ENCODE measurements at regions not wholly inside any gene's neighbourhood (a gene's known extent, or its start where the extent isn't known, plus 50 kb on each side); places are given as distances from the start of the nearest gene placed in this dataset.
"Not testable (repeated sequence)": the region's sequence is repeated elsewhere in the genome, so short reads cannot be mapped to it uniquely, and the experiment has no call there.

DNA sequence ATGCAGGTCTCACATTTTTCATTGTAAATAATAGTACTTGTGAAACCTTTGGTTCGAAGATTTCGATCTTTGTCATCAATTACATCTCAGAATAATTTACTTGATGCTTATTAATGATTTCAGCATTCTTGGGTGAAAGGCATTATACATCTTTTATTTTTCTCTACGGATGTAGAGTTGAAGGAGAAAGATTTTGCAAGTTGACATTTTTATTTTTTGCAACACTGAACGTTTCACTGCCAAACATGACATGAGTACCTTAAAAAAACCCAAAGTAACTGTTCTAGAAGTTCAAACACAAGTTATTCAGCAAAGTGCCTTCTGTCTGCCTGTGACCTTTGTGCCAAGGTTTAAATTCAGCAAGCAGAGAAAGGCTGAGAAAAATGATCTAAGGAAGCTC, 97.3 kb upstream of the SGK1 start:
- TF ChIP-seq, protein P1, sequence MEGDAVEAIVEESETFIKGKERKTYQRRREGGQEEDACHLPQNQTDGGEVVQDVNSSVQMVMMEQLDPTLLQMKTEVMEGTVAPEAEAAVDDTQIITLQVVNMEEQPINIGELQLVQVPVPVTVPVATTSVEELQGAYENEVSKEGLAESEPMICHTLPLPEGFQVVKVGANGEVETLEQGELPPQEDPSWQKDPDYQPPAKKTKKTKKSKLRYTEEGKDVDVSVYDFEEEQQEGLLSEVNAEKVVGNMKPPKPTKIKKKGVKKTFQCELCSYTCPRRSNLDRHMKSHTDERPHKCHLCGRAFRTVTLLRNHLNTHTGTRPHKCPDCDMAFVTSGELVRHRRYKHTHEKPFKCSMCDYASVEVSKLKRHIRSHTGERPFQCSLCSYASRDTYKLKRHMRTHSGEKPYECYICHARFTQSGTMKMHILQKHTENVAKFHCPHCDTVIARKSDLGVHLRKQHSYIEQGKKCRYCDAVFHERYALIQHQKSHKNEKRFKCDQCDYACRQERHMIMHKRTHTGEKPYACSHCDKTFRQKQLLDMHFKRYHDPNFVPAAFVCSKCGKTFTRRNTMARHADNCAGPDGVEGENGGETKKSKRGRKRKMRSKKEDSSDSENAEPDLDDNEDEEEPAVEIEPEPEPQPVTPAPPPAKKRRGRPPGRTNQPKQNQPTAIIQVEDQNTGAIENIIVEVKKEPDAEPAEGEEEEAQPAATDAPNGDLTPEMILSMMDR (IDR thresholded peaks at IDR 0.05; ENCODE audit: low read depth, low read length, missing control alignments) = no peak

DNA sequence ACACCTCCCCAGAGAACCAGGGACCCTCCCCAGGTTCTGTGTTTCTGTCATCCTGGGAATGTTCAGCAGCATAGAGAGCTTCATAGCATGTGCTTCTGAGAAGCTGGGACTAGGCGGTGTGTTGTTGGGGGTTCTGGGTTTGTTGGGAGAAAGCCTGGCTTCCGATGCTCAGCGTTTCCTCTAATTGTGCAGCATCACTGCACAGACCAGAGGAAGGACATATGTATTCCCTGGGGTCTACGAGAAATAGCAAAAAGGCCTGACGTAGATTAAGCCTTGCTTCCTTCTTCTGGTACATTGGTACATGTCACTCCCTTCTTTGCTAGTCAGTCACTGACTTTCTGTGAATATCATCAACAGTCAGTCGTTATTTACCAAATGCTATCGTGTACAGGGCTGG, 96.9 kb upstream of the SGK1 start:
- no peak overlapping the region for H3K4me3 ChIP-seq (replicated peaks; ENCODE audit: low read depth, low read length)
- DNase-seq (ENCODE audit: extremely low read depth, low read depth) = no peak
- TF ChIP-seq, protein P1 (IDR thresholded peaks at IDR 0.05; ENCODE audit: low read depth, low read length, missing control alignments) = no peak

More for the DNA sequence above, 97.3 kb upstream of the SGK1 start:
- no peak overlapping the region for H3K4me3 ChIP-seq (replicated peaks; ENCODE audit: low read depth, low read length)
- DNase-seq (ENCODE audit: extremely low read depth, low read depth) = no peak

DNA sequence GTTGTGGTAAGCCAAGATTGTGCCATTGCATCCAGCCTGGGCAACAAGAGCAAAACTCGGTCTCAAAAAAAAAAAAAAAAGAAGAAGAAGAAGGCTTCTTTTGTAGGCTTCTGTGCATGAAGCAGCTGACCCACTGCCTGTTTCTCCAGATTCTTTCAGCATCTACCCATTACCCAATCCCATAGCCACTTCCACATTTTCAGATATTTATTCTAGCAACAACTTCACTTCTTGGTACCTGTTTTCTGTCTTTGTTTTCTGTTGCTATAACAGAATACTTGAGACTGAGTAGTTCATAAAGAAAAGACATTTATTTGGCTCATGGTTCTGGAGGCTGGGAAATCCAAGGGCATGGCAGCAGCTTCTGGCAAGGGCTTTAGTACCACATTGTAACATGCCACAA, 95.3 kb upstream of the SGK1 start:
- TF ChIP-seq, protein P1 (IDR thresholded peaks at IDR 0.05; ENCODE audit: low read depth, low read length, missing control alignments) = no peak
- no peak for DNase-seq (ENCODE audit: extremely low read depth, low read depth)
- no peak overlapping the region for H3K4me3 ChIP-seq (replicated peaks; ENCODE audit: low read depth, low read length)

DNA sequence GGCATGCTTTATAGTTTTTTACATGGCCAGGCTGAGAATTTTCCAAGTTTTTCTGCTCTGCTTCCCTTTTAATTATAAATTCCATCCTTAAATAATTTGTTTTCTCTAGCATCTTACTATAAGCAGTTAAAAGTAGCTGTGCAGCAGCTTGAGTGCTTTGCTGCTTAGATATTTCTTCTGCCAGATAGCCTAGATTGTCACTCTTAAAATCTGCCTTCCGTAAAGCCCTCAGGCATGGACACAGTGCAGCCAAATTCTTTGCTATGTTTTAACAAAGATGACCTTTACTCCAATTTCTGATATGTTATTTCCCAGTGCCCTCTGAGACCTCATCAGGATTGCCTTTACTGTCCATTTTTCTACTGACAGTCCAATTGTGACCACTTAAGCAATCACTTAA, 92.6 kb upstream of the SGK1 start:
- TF ChIP-seq, protein P1 (IDR thresholded peaks at IDR 0.05; ENCODE audit: low read depth, low read length, missing control alignments) = no peak
- DNase-seq (ENCODE audit: extremely low read depth, low read depth) = no peak
- H3K4me3 ChIP-seq (replicated peaks; ENCODE audit: low read depth, low read length) = no peak overlapping the region

DNA sequence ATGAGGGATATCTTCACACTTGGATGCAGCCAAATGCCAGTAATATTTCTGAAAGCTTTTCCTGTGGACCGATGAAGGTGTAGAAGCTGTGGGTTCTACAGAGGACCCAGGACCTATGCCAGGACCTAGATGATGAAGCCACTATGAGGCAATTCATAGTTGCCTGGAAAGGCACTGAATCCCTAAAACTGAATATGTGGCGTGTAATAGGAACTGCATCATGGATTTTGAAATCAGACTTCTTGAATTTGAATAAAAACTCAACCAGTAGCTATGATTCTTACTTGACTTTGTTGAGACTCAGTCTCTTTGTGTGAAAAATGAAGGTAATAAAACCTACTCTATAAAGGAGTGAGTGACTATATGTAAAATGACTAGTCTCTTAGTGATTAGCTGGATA, 89.9 kb upstream of the SGK1 start:
- no peak for DNase-seq (ENCODE audit: extremely low read depth, low read depth)
- TF ChIP-seq, protein P1 (IDR thresholded peaks at IDR 0.05; ENCODE audit: low read depth, low read length, missing control alignments) = no peak
- H3K4me3 ChIP-seq (replicated peaks; ENCODE audit: low read depth, low read length) = no peak overlapping the region

DNA sequence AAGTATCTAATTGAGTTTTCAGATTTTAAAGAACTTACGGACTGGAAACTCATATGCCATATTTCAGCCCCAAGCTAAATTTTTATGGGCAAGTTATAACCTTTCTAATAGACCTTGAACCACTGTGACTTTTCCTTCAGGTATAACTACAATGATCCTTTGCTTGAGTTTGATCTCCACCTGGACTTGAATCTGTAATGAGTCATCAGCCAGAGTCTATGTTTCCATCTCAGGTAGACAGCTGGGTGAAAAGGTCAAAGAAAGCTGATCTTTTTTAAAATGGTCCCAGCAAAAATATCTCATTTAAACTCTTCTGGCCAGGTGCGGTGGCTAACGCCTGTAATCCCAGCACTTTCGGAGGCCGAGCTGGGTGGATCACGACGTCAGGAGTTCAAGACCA, 88.4 kb upstream of the SGK1 start:
- DNase-seq (ENCODE audit: extremely low read depth, low read depth) = no peak
- H3K4me3 ChIP-seq (replicated peaks; ENCODE audit: low read depth, low read length) = no peak overlapping the region
- TF ChIP-seq, protein P1 (IDR thresholded peaks at IDR 0.05; ENCODE audit: low read depth, low read length, missing control alignments) = no peak

DNA sequence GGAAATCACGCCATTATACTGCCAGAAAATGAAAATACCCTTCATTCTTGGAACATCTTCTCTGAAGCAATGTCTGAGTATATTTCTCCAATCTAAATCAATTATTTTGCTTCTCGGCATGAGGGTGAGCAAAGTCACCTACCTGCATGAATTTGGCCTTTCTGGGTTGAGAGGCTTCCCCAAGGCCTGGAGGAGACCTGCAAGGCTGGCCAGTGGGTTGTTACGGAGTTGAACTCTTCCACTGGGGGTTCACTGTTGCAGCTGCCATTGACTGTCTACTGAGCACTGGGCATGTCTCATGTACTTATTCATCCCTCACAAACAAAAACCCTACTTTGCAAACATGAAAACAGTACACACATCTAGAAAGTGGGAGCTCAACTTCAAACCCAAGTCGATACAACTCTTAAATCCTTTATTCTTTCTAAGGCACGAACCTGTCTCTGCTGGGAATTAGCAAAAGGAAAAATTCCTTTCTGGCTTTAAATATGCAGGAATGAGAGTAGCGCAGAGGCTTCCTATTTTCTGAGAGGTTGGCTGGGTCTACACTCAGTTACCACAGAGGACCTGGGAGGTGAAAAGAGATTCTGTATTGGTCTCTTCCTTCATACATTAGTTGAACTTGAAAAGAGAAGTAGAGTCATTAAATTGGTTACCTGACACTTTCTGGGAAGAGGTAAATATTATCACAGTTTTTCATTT, 87.6 kb upstream of the SGK1 start:
- DNase-seq (ENCODE audit: extremely low read depth, low read depth) = no peak
- no peak overlapping the region for H3K4me3 ChIP-seq (replicated peaks; ENCODE audit: low read depth, low read length)
- TF ChIP-seq, protein P1 (IDR thresholded peaks at IDR 0.05; ENCODE audit: low read depth, low read length, missing control alignments) = no peak

DNA sequence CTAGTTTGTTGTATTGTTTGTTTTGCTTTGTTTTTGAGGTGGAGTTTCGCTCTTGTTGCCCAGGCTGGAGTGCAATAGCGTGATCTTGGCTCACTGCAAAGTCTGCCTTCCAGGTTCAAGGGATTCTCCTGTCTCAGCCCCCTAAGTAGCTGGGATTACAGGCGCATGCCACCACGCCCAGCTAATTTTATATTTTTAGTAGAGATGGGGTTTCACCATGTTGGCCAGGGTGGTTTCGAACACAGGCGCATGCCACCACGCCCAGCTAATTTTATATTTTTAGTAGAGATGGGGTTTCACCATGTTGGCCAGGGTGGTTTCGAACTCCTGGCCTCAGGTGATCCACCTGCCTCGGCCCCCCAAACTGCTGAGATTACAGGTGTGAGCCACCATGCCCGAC, 85.4 kb upstream of the SGK1 start:
- DNase-seq (ENCODE audit: extremely low read depth, low read depth) = not testable (repeated sequence)

More for the DNA sequence above, 85.4 kb upstream of the SGK1 start:
- H3K4me3 ChIP-seq (replicated peaks; ENCODE audit: low read depth, low read length) = not testable (repeated sequence)

All from HFF-Myc (cell line).